Mucosa of descending colon (tissue), 3 donors: ENCODE measurements at regions not wholly inside any gene's neighbourhood (a gene's known extent, or its start where the extent isn't known, plus 50 kb on each side); places are given as distances from the start of the nearest gene placed in this dataset.

ENCODE experiments used
- ATAC-seq: fragments of 200-7000 bp; cut with Tn5 transposase; one replicate; pipeline ENCODE4 v1.9.1; 2020; ENCODE audit warnings: mild to moderate bottlenecking, moderate library complexity
- DNase-seq, 3 donors: peaks; one replicate each; pipeline ENCODE4 v3.0.0-alpha.2; 2020
- H3K36me3 ChIP-seq: fragments of 200-600 bp; one replicate; pipeline ENCODE4 v1.8.0; 2021; ENCODE audit warnings: low read depth, mild to moderate bottlenecking
- H3K4me1 ChIP-seq: fragments of 200-600 bp; one replicate; pipeline ENCODE4 v1.8.0; 2021; ENCODE audit warnings: low read depth, mild to moderate bottlenecking
- H3K4me3 ChIP-seq: fragments of 200-600 bp; one replicate; pipeline ENCODE4 v1.8.0; 2021; ENCODE audit warnings: mild to moderate bottlenecking
- H3K9me3 ChIP-seq: fragments of 200-600 bp; one replicate; pipeline ENCODE4 v1.8.0; 2021; ENCODE audit warnings: mild to moderate bottlenecking
- CTCF ChIP-seq: fragments of 200-600 bp; IDR thresholded peaks from one replicate; pipeline ENCODE4 v1.8.0; 2022; ENCODE audit warnings: antibody characterized with exemption, mild to moderate bottlenecking
- intact Hi-C, 2 donors: fragments of 100-400 bp; cut with DNase I in 1 of 2; cut with micrococcal nuclease in 1 of 2; formaldehyde crosslinking; loops; one replicate each; pipeline versions ENCODE4 v1.11.0 to v1.11.1; 2022; cut with DNase I, micrococcal nuclease
- donor health status: DM: no; HTN: no; CAD: no; lungs with moderate emphysema.
- donor health status: DM: no; HTN: no; CAD: no.
- donor health status: DM: no; HTN: yes; CAD: no.

DNA sequence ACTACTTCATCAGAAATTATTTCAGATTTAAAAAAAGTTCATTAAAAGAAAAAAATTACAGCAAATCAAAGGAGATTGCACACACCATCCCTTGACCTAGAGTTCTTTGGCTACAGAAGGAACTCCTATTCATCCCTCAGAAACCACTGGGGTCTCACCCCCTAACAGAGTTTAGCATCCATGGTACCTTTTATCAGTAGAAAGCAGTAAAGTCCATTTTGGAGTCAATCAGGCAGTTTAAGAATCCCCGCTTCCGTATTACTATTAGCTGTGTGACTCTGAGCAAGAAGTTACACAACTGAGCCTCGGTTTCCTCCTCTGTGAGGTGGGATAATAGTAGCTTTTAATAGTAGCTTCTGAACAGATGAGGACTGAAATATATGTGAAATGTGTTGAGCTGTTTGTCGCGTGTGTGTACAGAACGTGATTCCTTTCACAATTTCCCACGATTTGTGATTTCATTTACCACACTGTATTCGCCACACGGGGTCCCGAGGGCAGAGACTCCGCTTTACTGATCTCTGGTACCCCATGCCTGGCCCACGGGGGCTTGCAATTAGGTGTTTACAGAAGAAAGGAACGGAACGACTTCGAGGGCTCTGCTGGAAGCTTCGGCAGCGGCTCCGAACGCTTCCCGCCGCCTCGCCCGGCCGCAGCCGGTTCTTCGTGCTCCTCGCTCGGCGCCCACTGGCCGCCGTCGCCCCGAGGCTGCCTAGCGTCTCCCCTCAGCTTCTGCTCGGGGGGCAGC is 72.5 kb upstream of the ZBED5 start:
- Histone ChIP-seq H3K9me3 (no peaks in the 10 kb centered on the region), H3K4me1 (peaks cover 24% of the 10 kb centered on the region), H3K4me3 (peak overlapping the region; percentile 27), H3K36me3 (no peaks in the 10 kb centered on the region)
- peak; percentile 1 for ATAC-seq
- DNase-seq = peak in 1 of 3 donors; percentile 38
- intact Hi-C loops = loop anchor here (5.0 to 10.0 kb wide), 3 partner anchors 73 to 126 kb away; partner anchors contain the start of genes EIF4G2 (in 1 of the 2) and ZBED5 (in 1 of the 2)
- TF ChIP-seq CTCF = no peak

- intact Hi-C loops = loop anchor here in 1 of 2 donors (10.0 kb wide), 1 partner anchor 123 kb away; the partner anchor contains the start of gene EIF4G2
- H3K36me3 ChIP-seq = no peaks in the 10 kb centered on the region
- peak; percentile 70 for ATAC-seq
- no peak for TF ChIP-seq CTCF
- DNase-seq = peak in 2 of 3 donors; percentile 30 to 72
- H3K9me3 ChIP-seq = no peaks in the 10 kb centered on the region
- H3K4me3 ChIP-seq = no peak overlapping the region
- H3K4me1 ChIP-seq = peaks cover 16% of the 10 kb centered on the region
Observed at GRCh38 chr11:10927538-10927937, 69.7 kb upstream of the ZBED5 start.

- no peak for TF ChIP-seq CTCF
- Histone ChIP-seq H3K36me3 (no peaks in the 10 kb centered on the region), H3K4me3 (no peak overlapping the region), H3K4me1 (peaks cover 12% of the 10 kb centered on the region), H3K9me3 (no peaks in the 10 kb centered on the region)
- ATAC-seq (no peak), DNase-seq (no peak)
- intact Hi-C loops = loop anchor here in 1 of 2 donors (10.0 kb wide), 1 partner anchor 122 kb away; the partner anchor contains the start of gene EIF4G2
Observed at GRCh38 chr11:10926801-10927211, 69.0 kb upstream of the ZBED5 start.

DNA sequence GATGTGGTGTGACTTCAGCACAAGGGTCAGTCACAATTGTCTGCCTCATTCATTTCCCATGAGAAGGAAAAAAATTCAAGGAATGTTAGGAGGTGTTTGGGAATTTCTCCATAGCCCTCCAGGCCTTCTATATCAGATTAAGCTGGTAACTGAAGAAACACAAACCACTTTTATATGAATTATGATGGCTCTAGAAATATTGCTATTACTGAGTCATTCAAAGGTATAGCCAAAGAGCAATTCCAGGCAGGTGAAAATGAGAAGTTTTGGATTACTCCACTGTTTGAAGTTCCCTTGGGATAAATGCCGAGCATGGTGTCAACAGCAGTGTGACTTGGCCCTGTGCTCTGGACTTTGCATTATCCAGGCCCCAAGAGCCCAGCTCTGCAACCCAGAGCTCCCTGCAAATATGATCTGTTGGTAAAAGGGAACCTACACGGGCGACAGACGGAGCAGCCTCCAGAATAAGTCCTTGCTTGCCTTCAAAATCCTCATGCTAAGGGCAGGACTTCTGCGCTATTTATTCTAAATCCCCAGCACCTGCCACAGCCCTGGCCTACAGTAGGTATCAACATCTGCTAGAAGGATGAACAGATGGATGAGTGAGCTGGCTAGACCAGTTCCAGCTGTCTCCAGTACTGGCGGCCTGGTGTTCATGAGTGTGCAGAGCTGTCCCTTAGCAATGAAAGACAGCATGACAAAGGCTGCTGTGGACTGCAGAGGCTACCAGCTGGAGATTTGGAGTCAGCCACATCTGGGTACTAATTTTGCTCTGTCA is 67.5 kb upstream of the ZBED5 start:
- DNase-seq = peak in 1 of 3 donors; percentile 40
- Histone ChIP-seq H3K4me1 (peaks cover 12% of the 10 kb centered on the region), H3K36me3 (no peaks in the 10 kb centered on the region), H3K4me3 (no peak overlapping the region), H3K9me3 (no peaks in the 10 kb centered on the region)
- ATAC-seq = peak; percentile 9
- intact Hi-C loops = loop anchor here in 1 of 2 donors (10.0 kb wide), 1 partner anchor 121 kb away; the partner anchor contains the start of gene EIF4G2
- no peak for TF ChIP-seq CTCF

DNA sequence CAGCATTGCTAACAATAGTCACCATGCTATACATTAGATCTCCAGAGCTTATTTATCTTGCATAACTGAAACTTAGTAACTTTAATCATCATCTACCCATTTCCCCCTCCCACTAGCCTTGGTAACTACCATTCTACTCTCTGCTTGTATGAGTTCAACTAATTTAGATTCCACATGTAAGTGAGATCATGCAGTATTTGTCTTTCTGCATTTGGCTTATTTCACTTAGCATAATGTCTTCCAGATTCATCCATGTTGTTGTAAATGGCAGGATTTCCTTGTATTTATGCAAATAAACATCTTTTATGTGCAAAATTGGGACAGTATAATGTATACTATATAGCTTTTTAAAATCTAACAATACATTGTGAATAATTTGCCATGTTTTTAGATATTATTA is 66.0 kb upstream of the ZBED5 start:
- DNase-seq (no peak), ATAC-seq (no peak)
- Histone ChIP-seq H3K36me3 (no peaks in the 10 kb centered on the region), H3K4me3 (no peak overlapping the region), H3K9me3 (no peaks in the 10 kb centered on the region), H3K4me1 (peaks cover 10% of the 10 kb centered on the region)
- intact Hi-C loops = loop anchor here in 1 of 2 donors (10.0 kb wide), 1 partner anchor 119 kb away; the partner anchor contains the start of gene EIF4G2
- TF ChIP-seq CTCF = no peak
